HG03432 (cell line): ENCODE measurements at regions not wholly inside any gene's neighbourhood (a gene's known extent, or its start where the extent isn't known, plus 50 kb on each side); places are given as distances from the start of the nearest gene placed in this dataset.

Experiments used
- ATAC-seq: cut with Tn5 transposase; IDR thresholded peaks from one replicate; pipeline ENCODE4 v1.9.1; 2021; ENCODE audit warnings: mild to moderate bottlenecking, moderate library complexity; ENCODE audit not compliant: unreplicated experiment

GRCh38 chr4:121277194-121278105, 103.4 kb downstream of the QRFPR start:
- ATAC-seq: peak; percentile 35

DNA sequence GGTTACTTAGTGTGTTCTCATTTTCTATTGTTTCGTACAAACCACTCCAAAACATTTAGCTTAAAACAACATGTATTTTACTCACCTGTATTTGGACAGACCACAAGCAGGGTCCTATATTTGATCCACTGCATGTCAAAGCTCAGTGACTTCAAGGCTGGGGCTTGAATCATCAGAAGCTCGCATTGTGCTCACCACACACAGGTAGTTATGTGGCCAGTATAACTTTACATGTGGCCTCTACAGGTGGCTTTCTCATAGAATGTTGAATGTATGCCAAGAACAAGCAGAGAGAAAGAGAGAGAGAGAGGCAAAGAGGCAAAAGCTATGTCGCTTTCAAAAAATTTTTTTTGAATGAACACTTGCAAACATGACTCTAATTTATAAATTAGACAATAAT, 107.6 kb downstream of the QRFPR start:
- ATAC-seq: no peak

DNA sequence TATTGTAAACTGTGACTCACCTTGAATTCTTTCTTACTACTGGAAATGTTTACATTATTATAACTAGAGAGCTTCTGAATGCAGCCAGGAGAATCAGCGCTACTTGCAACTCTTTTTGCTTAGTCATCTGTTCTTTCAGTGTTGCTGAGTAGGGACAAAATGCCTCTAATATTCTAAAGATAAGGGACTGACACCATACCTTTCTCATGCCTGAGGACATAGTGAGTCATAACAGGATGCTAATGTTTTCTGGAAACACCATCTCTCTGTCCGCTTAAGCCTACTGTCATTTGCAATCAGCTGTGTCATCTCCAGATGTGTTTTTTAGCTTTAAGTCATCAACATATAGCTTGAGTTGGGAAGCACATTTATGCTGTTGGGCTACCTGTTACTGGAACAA, 108.3 kb downstream of the QRFPR start:
- peak; percentile 94 for ATAC-seq

DNA sequence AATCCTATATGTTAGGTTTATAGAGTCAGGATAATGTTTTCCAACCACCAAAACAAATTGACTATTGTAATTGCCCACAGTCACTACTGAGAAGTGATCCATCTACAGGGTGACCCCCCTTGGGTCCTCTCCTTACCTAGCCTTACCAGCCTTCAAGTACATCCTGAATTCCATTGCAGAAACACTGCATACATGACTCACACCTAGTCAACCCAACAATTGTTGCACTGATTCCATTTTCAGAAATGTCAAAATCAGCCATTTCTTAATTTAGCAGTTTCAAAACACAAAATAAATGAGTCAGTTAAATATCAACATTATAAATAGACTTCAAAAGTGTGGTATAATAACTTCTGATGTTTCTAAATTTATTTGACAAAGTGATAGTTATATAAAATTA, 106.3 kb upstream of the TNIP3 start:
- ATAC-seq: no peak

- ATAC-seq: no peak
These were observed 104.9 kb upstream of the TNIP3 start for GRCh38 chr4:121269001-121269400.

DNA sequence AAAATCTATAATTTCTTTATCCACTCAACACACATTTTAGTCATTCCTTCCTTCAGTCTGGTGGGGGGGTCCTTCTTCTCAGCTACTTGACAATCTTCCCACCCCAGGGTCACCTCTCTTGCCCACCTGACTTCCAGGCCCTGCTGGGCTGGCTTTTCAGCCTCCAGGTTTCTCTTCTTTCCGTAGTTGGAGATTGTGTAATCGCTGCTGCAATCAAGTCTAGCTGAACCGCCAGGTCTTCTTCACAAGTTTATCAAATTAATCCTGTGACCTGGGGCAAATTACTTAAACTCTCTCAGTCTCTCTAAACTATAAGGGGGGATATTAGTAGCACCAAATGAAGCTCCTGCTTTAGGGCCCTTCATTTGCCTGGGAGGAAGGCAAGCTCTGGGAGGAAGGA, 102.9 kb upstream of the TNIP3 start:
- ATAC-seq: no peak

- peak; percentile 2 for ATAC-seq
These were observed 92.9 kb upstream of the TNIP3 start for GRCh38 chr4:121256887-121257466.

DNA sequence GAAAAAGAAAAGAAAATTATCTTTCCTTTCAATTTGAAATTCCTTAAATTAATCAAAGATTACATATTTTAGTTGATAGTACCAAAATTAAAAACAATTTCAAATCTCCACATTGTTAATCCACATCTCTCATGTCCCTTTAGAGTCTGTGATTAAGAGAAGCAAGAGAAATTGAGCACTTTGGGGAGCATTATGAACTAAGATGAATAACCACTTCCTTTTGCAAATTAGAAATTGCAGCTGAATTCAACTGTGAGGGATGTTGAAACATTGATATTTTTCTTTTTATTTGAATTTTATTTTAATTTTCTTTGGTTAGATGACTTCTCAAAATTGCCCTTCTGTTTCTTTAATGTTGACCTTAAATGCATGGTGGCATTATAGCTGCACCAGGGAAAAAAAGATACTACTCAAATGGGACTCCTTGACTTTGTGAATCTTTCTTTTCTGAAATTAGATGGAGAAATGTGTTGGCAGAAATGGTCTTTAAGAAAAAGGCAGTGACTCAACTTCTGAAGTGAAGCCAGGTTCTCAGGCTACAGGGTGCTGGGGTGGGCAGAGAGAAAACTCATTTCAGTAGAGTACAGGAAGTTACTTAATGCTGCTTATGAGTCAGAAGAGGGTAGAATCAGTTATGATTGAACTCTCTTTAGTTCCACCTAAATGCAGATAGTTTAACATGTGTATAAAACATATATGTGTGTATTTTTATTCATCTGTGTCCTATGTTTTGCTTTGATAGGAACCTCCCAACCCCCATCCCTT, 92.0 kb upstream of the TNIP3 start:
- ATAC-seq: peak; percentile 99

DNA sequence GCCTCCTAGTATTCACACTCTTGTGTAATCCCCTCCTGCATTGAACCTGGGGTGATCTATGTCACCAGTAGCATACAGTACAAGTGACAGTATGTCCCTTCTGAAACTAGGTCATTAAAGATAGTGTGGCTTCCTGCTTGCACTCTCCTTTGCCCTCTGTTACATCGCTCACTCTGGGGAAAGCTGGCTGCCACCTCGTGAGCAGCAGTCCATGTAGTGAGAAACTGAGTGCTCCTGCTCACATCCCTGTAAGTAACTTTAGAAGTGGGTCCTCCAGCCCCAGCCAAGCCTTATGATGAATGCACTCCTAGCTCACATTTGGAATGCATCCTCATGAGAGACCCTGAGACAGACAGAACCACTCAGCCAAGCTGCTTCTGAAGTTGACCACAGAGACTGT, 89.8 kb upstream of the TNIP3 start:
- ATAC-seq: no peak

DNA sequence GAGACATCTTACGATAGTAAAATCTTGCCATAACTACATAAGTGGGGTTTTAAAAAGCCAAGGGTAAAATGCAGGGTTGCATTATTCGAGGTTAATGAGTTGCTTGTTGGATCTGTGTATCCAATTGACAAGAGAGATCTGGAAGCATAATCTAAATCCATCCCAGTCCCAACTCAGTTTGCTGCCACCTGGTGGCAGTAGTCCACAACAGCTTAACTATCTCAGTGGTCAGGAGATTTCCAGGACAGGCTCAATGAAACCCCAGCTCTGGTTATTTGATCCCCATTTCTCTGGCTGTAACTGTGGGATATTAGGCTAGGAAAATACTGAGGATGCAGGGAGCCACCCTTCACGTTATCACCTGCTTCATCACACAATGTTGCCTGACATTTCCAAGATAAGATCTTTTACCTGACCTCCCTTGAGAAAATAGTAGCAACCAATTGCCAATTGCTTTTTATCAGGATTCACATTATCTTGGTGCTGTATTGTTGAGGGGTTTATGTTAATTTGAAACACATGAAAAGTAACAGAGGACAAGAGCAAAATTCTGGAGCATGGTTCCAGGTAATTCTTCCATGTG, 88.2 kb upstream of the TNIP3 start:
- ATAC-seq: peak; percentile 34

DNA sequence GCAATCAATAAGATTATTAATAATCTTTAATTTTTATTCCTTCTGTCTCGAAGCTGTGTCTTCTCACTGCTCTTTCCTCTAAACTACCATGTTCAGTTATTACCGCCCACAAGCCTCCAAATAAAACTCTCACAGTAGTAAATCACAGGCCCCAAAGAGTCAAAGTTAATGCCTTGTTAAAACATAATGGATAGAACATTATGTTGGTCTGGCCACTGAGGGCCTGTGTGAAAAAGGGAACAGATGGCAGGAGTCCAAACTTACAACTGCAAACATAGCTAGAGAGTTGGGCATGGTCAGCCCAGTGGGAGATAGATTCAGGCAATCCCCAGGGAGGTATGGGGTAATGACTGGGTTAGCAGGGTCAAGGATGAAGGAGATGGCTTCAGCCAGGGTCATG, 84.6 kb upstream of the TNIP3 start:
- ATAC-seq: no peak

GRCh38 chr4:121246698-121247097, 82.6 kb upstream of the TNIP3 start:
- ATAC-seq: no peak

DNA sequence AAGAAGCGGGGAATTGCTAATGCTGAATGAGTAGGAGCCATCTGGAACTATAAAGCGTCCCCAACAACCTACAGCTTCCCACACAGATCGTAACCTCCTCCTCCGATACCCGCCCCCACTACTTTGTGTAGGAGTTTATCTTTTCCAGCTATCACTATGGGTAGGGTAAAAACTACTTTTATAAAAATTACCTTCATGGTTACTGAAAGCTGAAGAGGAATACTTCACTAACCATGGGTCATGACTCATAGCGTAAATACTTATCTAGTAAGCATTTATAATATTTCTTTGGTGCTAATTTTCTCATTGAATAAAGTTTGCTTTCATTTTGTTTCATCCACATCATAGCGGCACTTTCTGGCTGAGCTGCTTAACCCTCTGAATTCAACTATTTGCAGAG, 79.4 kb upstream of the TNIP3 start:
- peak; percentile 68 for ATAC-seq

- ATAC-seq: no peak
These were observed 78.1 kb upstream of the TNIP3 start for GRCh38 chr4:121242188-121242750.

GRCh38 chr4:121239951-121240350, 75.8 kb upstream of the TNIP3 start:
- no peak for ATAC-seq

GRCh38 chr4:121238461-121238860, 74.3 kb upstream of the TNIP3 start:
- no peak for ATAC-seq

DNA sequence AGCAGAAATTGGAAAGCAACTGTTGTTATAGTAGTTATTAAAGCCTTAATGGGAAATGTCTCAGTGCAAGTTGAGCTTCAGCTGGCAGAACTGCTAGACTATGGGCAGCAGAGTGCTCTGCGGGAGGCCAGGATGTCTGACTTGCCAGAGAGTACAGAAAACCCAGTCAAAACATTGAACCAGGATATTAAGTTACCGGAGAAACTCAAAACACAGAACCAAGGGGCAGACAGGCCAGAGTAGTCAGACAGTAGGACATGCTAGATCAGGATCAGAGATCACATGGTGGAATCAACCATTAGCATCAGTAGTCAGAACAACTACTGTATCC, 72.9 kb upstream of the TNIP3 start:
- ATAC-seq: peak; percentile 29

- ATAC-seq: peak; percentile 61
These were observed 72.4 kb upstream of the TNIP3 start for GRCh38 chr4:121236353-121237068.

- ATAC-seq: no peak
These were observed 69.9 kb upstream of the TNIP3 start for GRCh38 chr4:121233982-121234381.

GRCh38 chr4:121229993-121230392, 65.9 kb upstream of the TNIP3 start:
- no peak for ATAC-seq

GRCh38 chr4:121228848-121229247, 64.7 kb upstream of the TNIP3 start:
- no peak for ATAC-seq
